HG02943 (cell line): ENCODE measurements at regions not wholly inside any gene's neighbourhood (a gene's known extent, or its start where the extent isn't known, plus 50 kb on each side); places are given as distances from the start of the nearest gene placed in this dataset.
"Not testable (repeated sequence)": the region's sequence is repeated elsewhere in the genome, so short reads cannot be mapped to it uniquely, and the experiment has no call there.

Source experiments
- ATAC-seq: cut with Tn5 transposase; IDR thresholded peaks from one replicate; pipeline ENCODE4 v1.9.1; 2021; ENCODE audit warnings: mild to moderate bottlenecking, low read depth, moderate library complexity; ENCODE audit not compliant: unreplicated experiment

- ATAC-seq: no peak
Measured at GRCh38 chr6:82419132-82419581, 55.5 kb downstream of the TPBG start.

GRCh38 chr6:82419859-82420258 lies 56.2 kb downstream of the TPBG start:
- ATAC-seq: no peak

GRCh38 chr6:82430611-82431010 lies 67.0 kb downstream of the TPBG start:
- no peak for ATAC-seq

GRCh38 chr6:82436740-82437139 lies 73.1 kb downstream of the TPBG start:
- no peak for ATAC-seq

- no peak for ATAC-seq
Measured at GRCh38 chr6:82437701-82438100, 74.1 kb downstream of the TPBG start.

- ATAC-seq: no peak
Measured at GRCh38 chr6:82441047-82441855, 77.6 kb downstream of the TPBG start.

- ATAC-seq: no peak
Measured at GRCh38 chr6:82442061-82442719, 78.6 kb downstream of the TPBG start.

GRCh38 chr6:82458147-82458546 lies 94.5 kb downstream of the TPBG start:
- ATAC-seq: no peak

GRCh38 chr6:82458705-82459104 lies 95.1 kb downstream of the TPBG start:
- no peak for ATAC-seq

- no peak for ATAC-seq
Measured at GRCh38 chr6:82461536-82461935, 97.9 kb downstream of the TPBG start.

- no peak for ATAC-seq
Measured at GRCh38 chr6:82467338-82467737, 103.7 kb downstream of the TPBG start.

GRCh38 chr6:82470123-82470522 lies 106.5 kb downstream of the TPBG start:
- not testable (repeated sequence) for ATAC-seq

- ATAC-seq: not testable (repeated sequence)
Measured at GRCh38 chr6:82475106-82475505, 111.5 kb downstream of the TPBG start.

GRCh38 chr6:82484001-82484400 lies 120.4 kb downstream of the TPBG start:
- no peak for ATAC-seq

- no peak for ATAC-seq
Measured at GRCh38 chr6:82484737-82485626, 121.4 kb downstream of the TPBG start.

GRCh38 chr6:82487895-82488294 lies 124.3 kb downstream of the TPBG start:
- ATAC-seq: no peak

GRCh38 chr6:82488403-82488802 lies 124.8 kb downstream of the TPBG start:
- no peak for ATAC-seq

GRCh38 chr6:82492134-82492533 lies 128.5 kb downstream of the TPBG start:
- no peak for ATAC-seq

- ATAC-seq: no peak
Measured at GRCh38 chr6:82493467-82493866, 129.8 kb downstream of the TPBG start.

GRCh38 chr6:82494367-82494766 lies 130.8 kb downstream of the TPBG start:
- no peak for ATAC-seq

- ATAC-seq: not testable (repeated sequence)
Measured at GRCh38 chr6:82501901-82502300, 138.3 kb downstream of the TPBG start.
